T-helper 17 cell (primary cell): ENCODE measurements at regions not wholly inside any gene's neighbourhood (a gene's known extent, or its start where the extent isn't known, plus 50 kb on each side); places are given as distances from the start of the nearest gene placed in this dataset.
"Not testable (repeated sequence)": the region's sequence is repeated elsewhere in the genome, so short reads cannot be mapped to it uniquely, and the experiment has no call there.

Source experiments
- ATAC-seq: fragments of 150-1000 bp; cut with Tn5 transposase; 2 replicates; pipeline ENCODE4 v1.10.0; 2021; ENCODE audit warnings: mild to moderate bottlenecking, moderate library complexity
- DNase-seq, 3 donors: peaks; one replicate each; pipeline versions ENCODE4 v3.0.0 to v3.0.0-alpha.2; 2020 to 2021
- H3K9me3 ChIP-seq: one replicate; pipeline ENCODE4 v1.7.0; 2013; ENCODE audit warnings: low read length, mild to moderate bottlenecking; ENCODE audit not compliant: control insufficient read depth, poor library complexity, severe bottlenecking
- H3K27ac Mint-ChIP-seq: one replicate; pipeline ENCODE4 v1.8.0; 2022; ENCODE audit warnings: mild to moderate bottlenecking, moderate library complexity, mixed read lengths
- H3K27me3 Mint-ChIP-seq: one replicate; pipeline ENCODE4 v1.8.0; 2022; ENCODE audit warnings: mixed read lengths
- H3K36me3 Mint-ChIP-seq: one replicate; pipeline ENCODE4 v1.8.0; 2022; ENCODE audit warnings: low read depth, mixed read lengths
- H3K4me1 Mint-ChIP-seq: one replicate; pipeline ENCODE4 v1.8.0; 2022; ENCODE audit warnings: mild to moderate bottlenecking, mixed read lengths
- H3K4me3 Mint-ChIP-seq: one replicate; pipeline ENCODE4 v1.8.0; 2022; ENCODE audit warnings: mild to moderate bottlenecking, moderate library complexity, mixed read lengths

DNA sequence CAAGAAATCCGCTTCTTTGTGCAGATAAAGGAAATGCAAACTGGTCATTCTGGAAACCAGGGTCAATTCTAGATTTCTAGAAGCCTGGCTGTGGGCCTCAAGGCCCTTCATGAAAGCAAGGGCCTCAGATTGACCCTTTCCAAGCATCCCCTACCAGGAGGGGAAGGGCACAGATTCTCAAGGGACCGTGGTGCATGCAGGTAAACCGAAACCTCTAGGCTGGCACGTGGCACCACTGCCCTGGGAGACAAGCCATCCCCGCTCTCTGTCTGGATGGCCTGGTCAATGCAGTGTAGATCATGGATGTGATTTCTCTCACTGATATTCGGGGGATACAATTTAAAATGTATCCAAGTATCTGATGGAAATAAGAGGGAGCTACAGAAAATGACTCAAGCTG is 69.4 kb downstream of the TOMM20 start:
- ATAC-seq (no peak), DNase-seq (no peak)
- no peaks in the 10 kb centered on the region for H3K9me3 ChIP-seq
- H3K27me3 Mint-ChIP-seq = no peaks in the 10 kb centered on the region
- H3K4me1 Mint-ChIP-seq = peaks cover 14% of the 10 kb centered on the region
- H3K4me3 Mint-ChIP-seq = no peak overlapping the region
- H3K27ac Mint-ChIP-seq = no peak overlapping the region
- H3K36me3 Mint-ChIP-seq = no peaks in the 10 kb centered on the region

DNA sequence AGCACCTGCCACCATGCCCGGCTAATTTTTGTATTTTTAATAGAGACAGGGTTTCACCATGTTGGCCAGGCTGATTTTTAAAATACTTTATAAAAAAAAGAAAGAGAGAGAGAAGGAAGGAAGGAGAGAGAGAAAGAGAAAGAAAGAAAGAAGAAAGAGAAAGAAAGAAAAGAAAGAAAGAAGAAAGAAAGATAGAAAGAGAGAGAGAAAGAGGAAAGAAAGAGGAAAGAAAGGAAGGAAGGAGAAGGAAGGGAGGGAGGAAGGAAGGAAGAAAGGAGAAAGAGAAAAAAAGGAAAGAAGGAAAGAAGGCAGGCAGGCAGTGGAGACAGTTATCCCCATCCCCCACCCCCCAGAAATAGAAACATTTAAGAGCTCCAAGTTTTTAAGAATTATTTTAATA is 69.9 kb downstream of the TOMM20 start:
- Mint-ChIP-seq H3K36me3 (no peaks in the 10 kb centered on the region), H3K4me1 (peaks cover 12% of the 10 kb centered on the region), H3K4me3 (no peak overlapping the region), H3K27ac (no peak overlapping the region), H3K27me3 (no peaks in the 10 kb centered on the region)
- no peak for DNase-seq
- H3K9me3 ChIP-seq = no peaks in the 10 kb centered on the region
- ATAC-seq = no peak

DNA sequence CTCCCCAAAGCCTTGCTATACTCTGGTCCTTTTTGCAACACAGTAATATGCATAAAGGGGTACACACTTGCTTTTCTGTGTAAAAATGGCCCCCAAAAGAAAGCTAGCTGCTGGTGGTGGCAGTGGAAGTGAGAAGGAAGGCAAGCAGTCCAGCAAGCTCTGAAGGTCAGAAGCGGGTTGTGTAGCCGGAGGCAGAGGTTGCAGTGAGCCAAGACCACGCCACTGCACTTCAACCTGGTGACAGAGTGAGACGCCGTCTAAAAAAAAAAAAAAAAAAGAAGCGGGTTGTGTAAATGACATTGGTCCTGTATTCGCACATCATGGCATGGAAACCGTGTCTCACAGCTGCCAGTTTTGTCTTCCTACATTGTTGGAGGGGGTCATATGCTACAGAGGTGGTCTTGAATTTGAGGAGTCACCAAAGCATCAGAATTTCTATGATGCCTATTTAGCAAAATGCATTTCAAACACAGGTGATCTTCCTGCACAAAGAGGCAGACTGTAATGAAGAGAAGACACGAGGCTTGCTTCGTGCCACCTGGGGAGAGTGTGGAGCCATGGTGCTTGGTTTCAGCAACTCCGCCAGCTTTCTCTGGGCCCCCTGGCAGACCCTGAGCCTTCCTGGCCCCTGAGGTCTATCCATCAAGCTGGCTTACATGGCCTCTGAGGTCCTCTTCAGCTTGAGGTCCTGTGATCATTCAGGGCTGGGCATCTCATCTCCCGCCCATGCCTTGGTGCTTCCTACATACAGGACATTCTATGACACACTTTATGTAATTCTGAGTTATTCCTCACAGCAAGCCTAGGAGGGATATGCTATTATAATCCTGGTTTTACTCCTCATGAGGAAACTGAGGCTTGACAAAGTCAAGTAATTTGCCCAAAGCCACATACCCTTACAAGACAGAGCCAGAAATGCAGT is 71.0 kb downstream of the TOMM20 start:
- H3K4me3 Mint-ChIP-seq = no peak overlapping the region
- no peaks in the 10 kb centered on the region for H3K27me3 Mint-ChIP-seq
- ATAC-seq (no peak), DNase-seq (no peak)
- H3K9me3 ChIP-seq = no peaks in the 10 kb centered on the region
- no peaks in the 10 kb centered on the region for H3K36me3 Mint-ChIP-seq
- H3K4me1 Mint-ChIP-seq = peaks cover 2% of the 10 kb centered on the region
- no peak overlapping the region for H3K27ac Mint-ChIP-seq

DNA sequence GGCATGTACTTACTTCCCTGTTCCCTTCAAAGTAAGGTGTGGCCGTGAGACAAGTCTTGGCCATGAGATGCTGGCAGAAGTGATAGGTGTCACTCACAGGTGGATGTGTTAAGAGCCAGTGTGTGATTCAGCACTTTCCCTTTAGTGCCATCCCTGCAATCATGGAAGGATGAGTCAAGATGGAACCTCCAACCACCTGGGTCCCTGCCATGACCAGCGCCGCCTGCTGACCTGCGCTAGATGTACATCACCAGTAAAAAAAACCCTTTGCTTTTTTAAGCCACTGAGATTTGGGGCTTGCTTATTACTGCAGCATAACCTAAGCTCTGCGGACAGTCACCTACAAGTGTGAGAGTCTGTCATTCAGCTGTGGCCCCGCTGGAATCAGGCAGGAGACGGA is 71.7 kb downstream of the TOMM20 start:
- no peak for DNase-seq
- Mint-ChIP-seq H3K27me3 (no peaks in the 10 kb centered on the region), H3K4me3 (no peak overlapping the region), H3K36me3 (no peaks in the 10 kb centered on the region), H3K4me1 (peaks cover 4% of the 10 kb centered on the region), H3K27ac (no peak overlapping the region)
- H3K9me3 ChIP-seq = no peaks in the 10 kb centered on the region
- no peak for ATAC-seq

DNA sequence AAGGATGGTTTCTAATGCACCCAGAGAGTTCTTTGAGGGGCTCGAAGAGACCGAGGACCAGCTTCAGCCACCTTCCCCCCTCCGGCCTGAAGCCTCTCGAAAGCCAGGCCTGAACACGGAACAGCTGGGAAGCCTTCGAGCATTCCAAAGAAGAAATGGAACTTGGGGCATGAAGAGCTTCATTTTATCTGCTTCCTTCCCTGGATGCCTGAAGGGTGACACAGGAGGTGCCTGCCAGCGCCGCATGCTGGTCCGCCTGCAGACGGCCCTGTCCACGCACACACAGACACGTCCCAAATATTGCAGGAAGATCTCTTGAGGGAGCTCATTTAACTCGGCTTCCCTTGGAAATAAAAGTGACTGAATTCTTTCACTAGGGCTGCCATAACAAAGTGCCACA is 73.7 kb downstream of the TOMM20 start:
- Mint-ChIP-seq H3K4me3 (no peak overlapping the region), H3K27ac (no peak overlapping the region), H3K27me3 (no peaks in the 10 kb centered on the region), H3K36me3 (no peaks in the 10 kb centered on the region), H3K4me1 (peaks cover 2% of the 10 kb centered on the region)
- no peak for ATAC-seq
- DNase-seq = no peak
- no peaks in the 10 kb centered on the region for H3K9me3 ChIP-seq

DNA sequence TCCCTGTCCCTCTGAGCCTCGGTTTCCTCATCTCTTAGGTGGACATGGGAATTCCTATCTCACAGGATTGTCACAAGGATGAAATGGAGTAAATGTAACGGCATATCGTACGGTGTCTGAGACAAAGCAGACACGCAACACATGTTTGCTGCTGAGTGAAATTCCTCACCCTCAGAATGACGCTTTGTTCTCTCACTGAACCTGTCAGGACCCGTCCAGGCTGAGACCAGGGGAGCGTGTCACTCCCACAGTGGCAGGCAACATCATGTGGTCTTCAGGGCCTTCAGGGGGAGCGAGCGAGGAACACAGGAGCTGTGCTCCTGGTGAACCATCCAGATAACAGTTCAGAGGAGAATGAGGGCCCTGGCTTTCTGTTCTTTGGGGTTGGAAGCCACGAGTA is 74.2 kb downstream of the TOMM20 start:
- Mint-ChIP-seq H3K27me3 (no peaks in the 10 kb centered on the region), H3K36me3 (no peaks in the 10 kb centered on the region), H3K4me3 (no peak overlapping the region), H3K27ac (no peak overlapping the region), H3K4me1 (peaks cover 2% of the 10 kb centered on the region)
- ATAC-seq (no peak), DNase-seq (no peak)
- H3K9me3 ChIP-seq = no peaks in the 10 kb centered on the region

DNA sequence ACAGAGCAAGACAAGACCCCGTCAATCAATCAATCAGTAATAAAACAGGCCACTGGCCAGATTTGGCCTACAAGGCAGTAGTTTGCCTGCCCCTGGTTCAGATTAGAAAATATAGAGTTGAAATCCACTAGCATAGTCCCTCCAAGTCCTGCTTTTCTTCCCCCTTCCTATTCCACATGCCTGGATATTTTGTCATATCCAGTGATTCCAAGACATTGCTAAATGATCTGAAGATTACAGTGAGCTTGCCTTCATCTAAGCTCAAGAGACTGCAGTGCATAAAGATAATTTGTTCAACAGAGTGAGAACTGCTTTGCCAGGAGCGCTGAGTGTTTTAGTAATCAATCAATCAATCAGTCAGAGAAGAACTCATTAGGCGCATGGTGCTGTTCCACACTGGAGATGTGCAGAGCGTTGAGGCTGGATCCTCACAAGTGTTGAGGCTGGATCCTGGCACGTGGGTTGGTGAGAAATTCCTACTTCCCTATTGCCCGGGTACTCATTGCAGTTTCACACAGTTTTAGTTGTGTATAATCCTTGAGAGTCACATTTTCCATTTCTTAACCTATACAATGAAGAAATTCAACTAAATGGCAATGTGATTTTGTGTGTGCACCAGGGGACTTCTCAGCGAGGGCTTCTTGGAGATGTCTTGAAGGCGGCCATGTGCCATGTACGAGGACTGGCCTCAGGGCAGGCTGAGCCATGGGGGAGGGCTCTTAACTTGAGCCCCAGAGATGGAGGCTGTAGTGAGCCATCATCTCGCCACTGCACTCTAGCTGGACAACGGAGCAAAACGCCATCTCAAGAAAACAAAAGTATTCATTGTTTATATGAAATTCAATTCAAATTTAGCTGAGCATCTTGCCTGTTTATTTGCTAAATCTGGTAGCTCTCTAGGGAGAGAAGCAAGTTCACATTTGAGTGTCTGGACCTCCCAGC is 76.3 kb downstream of the TOMM20 start:
- no peaks in the 10 kb centered on the region for H3K9me3 ChIP-seq
- peak overlapping the region; percentile 13 for H3K4me3 Mint-ChIP-seq
- no peak overlapping the region for H3K27ac Mint-ChIP-seq
- H3K4me1 Mint-ChIP-seq = peaks cover 9% of the 10 kb centered on the region
- H3K36me3 Mint-ChIP-seq = no peaks in the 10 kb centered on the region
- ATAC-seq (no peak), DNase-seq (no peak)
- no peaks in the 10 kb centered on the region for H3K27me3 Mint-ChIP-seq

DNA sequence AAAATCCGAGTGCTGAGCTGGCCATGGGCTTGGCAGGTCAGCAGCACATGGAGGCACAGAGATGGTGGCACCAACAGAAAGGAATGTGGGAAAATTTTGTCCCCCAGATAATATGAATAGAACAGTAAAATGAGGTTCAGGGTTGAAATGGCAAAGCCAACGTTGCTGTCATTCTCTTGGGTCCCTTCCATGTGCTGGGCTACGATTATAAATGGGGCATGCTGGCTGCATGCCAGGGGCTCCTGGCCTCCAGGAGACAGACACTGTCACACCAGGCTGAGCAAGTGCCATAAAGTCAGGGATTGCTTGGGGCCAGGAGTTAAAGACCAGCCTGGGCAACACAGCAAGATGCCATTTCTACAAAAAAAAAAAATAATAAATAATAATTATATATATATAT is 77.1 kb downstream of the TOMM20 start:
- H3K36me3 Mint-ChIP-seq = no peaks in the 10 kb centered on the region
- H3K27me3 Mint-ChIP-seq = no peaks in the 10 kb centered on the region
- peaks cover 9% of the 10 kb centered on the region for H3K4me1 Mint-ChIP-seq
- ATAC-seq (no peak), DNase-seq (no peak)
- H3K9me3 ChIP-seq = no peaks in the 10 kb centered on the region
- H3K4me3 Mint-ChIP-seq = no peak overlapping the region
- H3K27ac Mint-ChIP-seq = no peak overlapping the region

DNA sequence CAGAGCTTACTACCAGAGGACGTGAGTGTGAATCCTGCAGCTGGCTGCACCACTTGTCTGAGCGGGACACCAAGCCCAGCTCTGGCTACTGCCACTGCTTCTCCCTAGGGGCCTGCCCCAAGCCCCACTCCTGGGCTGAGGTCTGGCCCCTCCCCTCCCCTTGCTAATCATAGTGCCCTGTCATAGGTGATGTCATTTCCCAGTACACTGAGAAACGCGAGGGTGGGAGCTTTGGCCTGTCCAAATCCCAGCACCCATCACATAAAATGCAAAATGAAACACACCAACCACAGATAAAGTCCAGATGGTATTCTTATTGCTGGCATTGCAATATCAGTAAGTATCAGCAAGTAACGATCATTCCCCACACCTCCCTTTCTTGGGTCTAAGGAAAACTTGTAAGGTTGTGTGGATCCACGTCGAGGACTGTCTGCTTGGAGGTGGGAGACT is 77.7 kb downstream of the TOMM20 start:
- ATAC-seq = no peak
- no peaks in the 10 kb centered on the region for H3K9me3 ChIP-seq
- Mint-ChIP-seq H3K36me3 (no peaks in the 10 kb centered on the region), H3K4me3 (no peak overlapping the region), H3K4me1 (peaks cover 12% of the 10 kb centered on the region), H3K27ac (peak overlapping the region; percentile 11), H3K27me3 (no peaks in the 10 kb centered on the region)
- no peak for DNase-seq

DNA sequence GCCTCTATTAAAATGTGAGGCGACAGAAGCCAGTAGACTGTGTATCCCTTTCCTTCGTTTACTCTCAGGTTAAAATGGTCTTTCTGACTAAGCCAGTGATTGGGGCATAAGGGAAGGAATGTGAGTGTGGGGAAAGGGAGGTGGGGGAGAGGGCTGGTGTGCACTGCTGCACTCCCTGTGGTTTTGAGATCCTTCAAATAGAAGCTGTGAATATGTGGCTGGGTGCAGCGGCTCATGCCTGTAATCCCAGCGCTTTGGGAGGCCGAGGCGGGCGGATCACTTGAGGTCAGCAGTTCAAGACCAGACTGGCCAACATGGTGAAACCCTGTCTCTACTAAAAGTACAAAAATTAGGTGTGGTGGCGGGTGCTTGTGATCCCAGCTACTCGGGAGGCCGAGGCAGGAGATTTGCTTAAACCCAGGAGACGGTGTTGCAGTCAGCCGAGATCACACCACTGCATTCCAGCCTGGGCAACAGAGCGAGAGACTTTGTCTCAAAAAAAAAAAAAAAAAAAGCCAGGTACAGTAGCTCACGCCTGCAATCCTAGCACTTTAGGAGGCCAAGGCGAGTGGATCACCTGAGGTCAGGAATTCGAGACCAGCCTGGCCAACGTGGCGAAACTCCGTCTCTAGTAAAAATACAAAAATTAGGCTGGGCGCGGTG is 78.8 kb downstream of the TOMM20 start:
- not testable (repeated sequence) for DNase-seq, H3K4me3 Mint-ChIP-seq, H3K27me3 Mint-ChIP-seq, H3K9me3 ChIP-seq, ATAC-seq, H3K36me3 Mint-ChIP-seq
- peaks cover 14% of the 10 kb centered on the region for H3K4me1 Mint-ChIP-seq
- H3K27ac Mint-ChIP-seq = peak overlapping the region; percentile 11

DNA sequence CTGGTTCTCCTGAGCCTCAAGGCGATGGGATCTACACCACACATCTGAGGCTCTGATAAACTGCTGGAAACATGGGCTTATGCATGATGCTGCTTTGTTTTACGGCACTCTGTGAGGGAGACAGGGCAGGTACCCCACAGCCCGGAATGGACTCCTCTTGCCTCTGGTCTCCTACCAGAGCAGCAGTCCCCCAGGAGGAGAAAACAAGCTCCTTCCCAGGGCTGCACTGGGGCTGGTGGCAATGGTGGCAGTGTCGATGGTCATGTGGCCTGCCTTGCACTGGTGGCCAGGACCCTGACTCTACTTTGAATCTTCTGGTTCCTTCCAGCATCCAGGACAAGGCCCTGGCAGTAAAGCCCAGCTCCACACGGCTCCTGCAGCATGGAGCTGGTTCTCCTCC is 79.4 kb downstream of the TOMM20 start:
- Mint-ChIP-seq H3K27me3 (no peaks in the 10 kb centered on the region), H3K27ac (no peak overlapping the region), H3K36me3 (no peaks in the 10 kb centered on the region), H3K4me3 (peak overlapping the region; percentile 12), H3K4me1 (peaks cover 14% of the 10 kb centered on the region)
- ATAC-seq (no peak), DNase-seq (no peak)
- no peaks in the 10 kb centered on the region for H3K9me3 ChIP-seq

DNA sequence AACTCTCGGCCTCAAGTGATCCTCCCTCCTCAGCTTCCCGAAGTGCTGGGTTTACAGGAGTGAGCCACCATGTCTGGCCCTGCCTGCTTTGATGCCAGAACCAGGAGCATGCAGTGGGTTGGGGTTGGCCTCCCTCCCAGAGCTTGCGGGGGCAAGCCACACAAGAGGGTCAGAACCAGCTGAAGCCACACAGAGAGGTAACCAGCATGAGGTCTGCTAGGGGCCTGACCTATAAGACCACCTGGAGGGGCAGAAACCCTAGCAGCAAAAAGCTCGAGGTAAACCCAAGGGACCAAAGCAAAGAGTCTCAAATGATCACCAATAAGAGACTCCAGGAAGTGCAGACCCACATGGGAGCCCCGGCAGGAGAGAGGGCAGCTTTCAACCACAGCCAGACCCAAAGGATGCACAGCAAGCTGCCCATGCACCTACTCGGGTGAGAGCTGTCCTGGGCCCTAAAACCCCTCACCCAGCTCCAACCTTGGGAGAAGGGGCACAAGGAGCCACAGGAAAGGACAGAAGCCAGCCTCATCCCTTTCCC is 81.2 kb downstream of the TOMM20 start:
- H3K36me3 Mint-ChIP-seq = no peaks in the 10 kb centered on the region
- H3K4me1 Mint-ChIP-seq = peaks cover 14% of the 10 kb centered on the region
- no peaks in the 10 kb centered on the region for H3K27me3 Mint-ChIP-seq
- peak overlapping the region; percentile 16 for H3K27ac Mint-ChIP-seq
- H3K4me3 Mint-ChIP-seq = no peak overlapping the region
- no peak for DNase-seq
- H3K9me3 ChIP-seq = no peaks in the 10 kb centered on the region
- no peak for ATAC-seq
